Eye (tissue), 1 donor: ENCODE measurements at regions not wholly inside any gene's neighbourhood (a gene's known extent, or its start where the extent isn't known, plus 50 kb on each side); places are given as distances from the start of the nearest gene placed in this dataset.
A peak's percentile ranks its signal among the peaks of the same experiment; 100 is the strongest.

Experiments
- DNase-seq: peaks from one replicate; pipeline ENCODE4 v3.0.0-alpha.2; 2015

DNA sequence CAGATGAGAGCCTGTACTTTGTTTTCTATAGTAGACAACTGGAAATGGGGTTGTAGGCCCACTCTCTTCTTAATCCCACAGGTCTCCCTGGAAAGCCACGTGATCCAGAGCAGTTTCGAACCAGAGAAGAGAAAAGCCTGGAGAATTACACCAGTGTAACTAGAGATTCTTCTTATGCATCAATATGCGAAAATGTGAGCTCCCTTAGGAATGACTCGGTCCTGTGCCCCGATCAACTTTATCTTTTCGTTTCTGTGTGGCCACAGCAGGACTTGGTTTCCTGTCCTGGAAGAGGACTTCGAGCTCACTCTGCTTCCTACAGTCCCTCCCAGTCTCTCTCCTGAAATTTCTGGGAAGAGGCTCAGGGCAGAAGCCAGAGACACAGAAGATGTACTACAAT is 73.8 kb upstream of the TPM1 start:
- no peak for DNase-seq

- DNase-seq = no peak
Measured at GRCh38 chr15:62969442-62970089, 73.0 kb upstream of the TPM1 start.

DNA sequence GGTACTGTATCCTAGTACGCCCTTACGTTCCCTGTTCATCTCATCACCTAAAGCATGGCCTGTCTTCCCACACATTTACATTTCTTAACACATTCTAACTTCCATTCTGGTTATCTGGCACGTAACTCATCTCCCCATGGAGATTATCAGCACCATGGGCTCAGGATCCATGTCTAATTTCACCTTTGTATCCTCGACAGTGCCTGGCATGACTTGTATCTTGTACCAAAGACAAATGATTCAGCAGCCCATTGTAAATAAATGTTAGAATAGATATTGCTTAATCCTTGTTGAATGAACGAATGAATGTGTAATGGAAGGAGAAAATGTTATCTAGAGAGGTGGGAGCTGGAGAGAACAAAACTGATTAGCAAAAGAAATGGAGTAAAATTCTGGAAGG is 69.7 kb upstream of the TPM1 start:
- DNase-seq = no peak

- peak; percentile 49 for DNase-seq
Measured at GRCh38 chr15:62975515-62975914, 67.0 kb upstream of the TPM1 start.

DNA sequence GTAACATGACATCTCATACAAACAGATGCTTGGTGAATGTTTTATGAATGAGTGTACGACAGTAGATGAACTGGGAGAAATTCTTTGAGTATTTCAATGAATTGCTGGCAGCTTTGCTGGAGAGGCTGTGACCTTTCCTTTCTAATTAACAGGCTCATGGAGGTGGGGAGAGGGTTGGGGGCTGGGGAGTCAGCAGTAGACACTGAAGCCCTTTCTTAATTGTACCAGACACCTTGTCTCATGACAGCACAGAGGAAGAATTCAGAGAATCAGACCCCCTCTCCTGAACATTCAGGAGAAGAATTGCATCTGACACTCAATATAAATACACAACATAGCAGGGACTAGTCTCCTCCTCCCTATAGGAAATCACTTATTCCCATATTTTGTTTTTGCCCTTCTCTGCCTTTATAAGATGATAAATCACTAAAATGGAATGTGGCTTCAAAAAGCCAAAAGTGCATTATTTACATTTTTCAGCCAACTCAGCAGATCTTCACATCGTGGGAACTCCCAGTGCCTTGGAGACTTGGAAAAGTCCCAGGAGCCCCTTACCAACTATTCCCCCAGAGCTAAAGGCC is 66.2 kb upstream of the TPM1 start:
- DNase-seq = peak; percentile 74

DNA sequence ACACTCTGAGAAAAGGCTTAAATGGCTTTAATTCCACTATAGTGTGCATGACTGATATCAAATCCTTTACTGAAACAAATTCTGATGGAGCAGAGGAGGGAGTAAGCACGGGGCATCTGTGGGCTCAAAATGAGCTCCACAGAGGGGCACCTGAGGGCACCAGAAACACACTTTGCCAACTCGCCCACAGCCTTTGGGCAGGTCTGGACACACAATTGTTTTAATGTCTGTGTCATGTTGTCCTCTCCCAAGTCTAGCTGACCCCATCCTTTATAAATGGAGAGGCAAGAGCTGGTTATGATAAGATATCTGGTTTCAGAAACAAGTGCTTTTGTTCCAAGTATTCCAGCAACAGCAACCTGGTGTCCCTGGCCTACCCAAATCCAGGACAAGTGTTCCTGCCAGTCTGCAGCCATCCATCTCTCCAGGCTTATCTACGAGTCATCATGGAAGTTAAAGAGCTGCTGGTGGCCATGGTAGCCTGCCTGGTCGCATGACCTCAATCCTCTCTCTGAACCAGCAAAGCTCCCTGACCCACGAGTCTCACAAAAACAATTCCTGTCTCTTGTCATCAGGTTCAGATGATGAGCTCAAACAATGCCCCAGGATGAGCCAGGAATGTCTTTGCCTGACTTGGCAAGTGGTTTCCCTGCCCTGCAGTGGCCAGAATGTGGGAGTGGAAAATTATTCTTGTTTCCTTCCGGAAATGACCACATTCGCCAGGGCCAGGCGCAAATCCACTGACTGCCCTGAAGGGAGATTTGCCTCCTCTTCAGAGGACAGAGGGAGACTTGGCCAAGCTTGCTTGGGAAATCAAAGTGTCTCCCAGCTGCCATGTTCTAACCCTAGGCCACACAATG is 64.4 kb upstream of the TPM1 start:
- peak; percentile 90 for DNase-seq

DNA sequence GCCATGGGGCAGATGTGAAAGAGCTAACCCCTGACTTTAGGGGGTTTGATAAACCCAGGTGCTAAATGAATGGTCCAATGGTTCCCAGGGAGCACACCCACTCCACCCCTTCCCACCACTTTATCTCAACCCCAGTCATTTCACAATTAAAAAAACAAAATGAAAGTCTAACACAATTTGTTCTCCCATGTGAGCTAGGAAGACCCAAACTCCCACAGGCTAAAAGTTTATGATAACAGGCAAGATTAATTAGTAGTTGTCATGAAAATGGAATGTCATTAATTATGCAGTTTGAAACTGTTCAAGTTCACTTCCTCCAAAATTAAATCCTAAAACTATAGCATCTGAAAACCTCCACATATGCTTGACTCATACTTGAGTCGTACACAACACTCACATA is 63.3 kb upstream of the TPM1 start:
- DNase-seq = no peak

DNA sequence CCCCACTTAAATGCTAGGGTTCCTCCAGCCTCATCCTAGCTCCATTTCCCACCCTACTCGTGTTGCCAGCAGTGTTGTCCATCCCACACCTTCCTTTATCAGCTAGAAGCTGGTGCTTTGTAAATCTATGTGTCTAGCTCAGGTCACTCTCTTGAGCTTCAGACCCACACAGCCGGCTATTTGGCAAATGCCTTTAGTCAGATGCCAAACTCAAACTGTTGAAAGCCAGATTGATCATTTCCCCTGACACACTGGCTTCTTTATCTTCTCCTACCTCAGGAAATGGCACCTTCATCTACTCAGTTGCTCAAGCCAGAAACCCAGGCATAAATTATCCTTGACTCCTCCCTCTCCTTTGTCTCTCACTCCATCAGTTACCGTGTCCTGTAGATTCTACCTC is 61.5 kb upstream of the TPM1 start:
- DNase-seq = no peak

- no peak for DNase-seq
Measured at GRCh38 chr15:62983956-62984355, 58.6 kb upstream of the TPM1 start.

DNA sequence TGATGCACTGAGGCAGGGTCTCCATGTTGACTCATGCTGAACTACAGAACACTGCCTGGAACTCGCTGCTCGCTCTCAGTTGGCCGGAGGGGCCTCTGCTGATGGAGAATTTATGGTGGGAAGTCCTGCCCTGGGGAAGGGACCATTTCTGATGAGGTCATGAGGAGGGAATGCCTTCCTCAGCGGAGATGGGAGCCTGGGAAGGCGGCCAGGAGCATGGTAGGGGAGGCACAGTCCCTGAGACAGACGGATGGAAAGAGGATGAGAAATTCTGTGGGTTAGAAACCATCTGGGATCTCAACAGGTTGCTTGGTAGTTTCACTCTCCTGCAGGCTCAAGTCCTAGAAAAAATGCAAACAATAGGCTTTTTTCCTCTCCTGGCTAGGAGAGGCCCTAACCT is 56.8 kb upstream of the TPM1 start:
- no peak for DNase-seq

GRCh38 chr15:62986948-62987347 is 55.6 kb upstream of the TPM1 start:
- DNase-seq = no peak

GRCh38 chr15:62988701-62989100 is 53.8 kb upstream of the TPM1 start:
- DNase-seq = no peak

GRCh38 chr15:62989366-62990055 is 53.0 kb upstream of the TPM1 start:
- DNase-seq = no peak

DNA sequence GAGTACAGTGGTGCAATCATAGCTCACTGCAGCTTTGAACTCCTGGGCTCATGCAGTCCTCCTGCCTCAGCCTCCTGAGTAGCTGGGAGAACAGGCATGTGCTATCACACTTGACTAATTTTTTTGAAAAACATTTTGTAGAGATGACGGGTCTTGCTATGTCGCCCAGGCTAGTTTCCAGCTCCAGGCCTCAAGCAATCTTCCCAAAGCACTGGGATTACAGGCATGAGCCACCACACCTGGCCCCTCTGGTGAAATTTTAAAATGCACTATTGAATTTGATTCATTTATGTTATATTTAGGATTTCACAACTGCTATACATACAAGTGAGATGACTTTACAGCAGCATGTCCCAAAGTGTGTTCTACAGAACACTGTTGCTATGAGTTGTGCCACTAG is 50.8 kb upstream of the TPM1 start:
- DNase-seq = no peak

GRCh38 chr15:62992302-62992701 is 50.2 kb upstream of the TPM1 start:
- no peak for DNase-seq
